Astrocyte (in vitro differentiated cells and primary cell): ENCODE measurements at regions not wholly inside any gene's neighbourhood (a gene's known extent, or its start where the extent isn't known, plus 50 kb on each side); places are given as distances from the start of the nearest gene placed in this dataset.

Experiments used
- DNase-seq: peaks from one replicate; pipeline ENCODE4 v3.0.0-alpha.2; 2010; ENCODE audit warnings: low read depth
- FAIRE-seq: peaks from 2 replicates; lab custom pipeline; 2011; peaks lifted over from hg19 to GRCh38; lab: Jason Lieb, UNC
- H2AFZ ChIP-seq: 2 replicates; pipeline ENCODE4 v1.6.0; 2012; ENCODE audit warnings: low read depth, low read length, inconsistent platforms
- H3K27ac ChIP-seq: 2 replicates; pipeline ENCODE4 v1.5.1; 2011; ENCODE audit warnings: low read depth, low read length, inconsistent platforms
- H3K27me3 ChIP-seq: 2 replicates; pipeline ENCODE4 v1.6.0; 2011; ENCODE audit warnings: low read length, inconsistent platforms; ENCODE audit not compliant: insufficient read depth
- H3K36me3 ChIP-seq: 2 replicates; pipeline ENCODE4 v1.5.1; 2011; ENCODE audit warnings: low read length, inconsistent platforms; ENCODE audit not compliant: insufficient read depth
- H3K4me1 ChIP-seq: 2 replicates; pipeline ENCODE4 v1.5.1; 2011; ENCODE audit warnings: low read length, inconsistent platforms; ENCODE audit not compliant: insufficient read depth
- H3K4me2 ChIP-seq: 2 replicates; pipeline ENCODE4 v1.6.0; 2012; ENCODE audit warnings: low read length, inconsistent platforms
- H3K4me3 ChIP-seq: 2 replicates; pipeline ENCODE4 v1.5.1; 2011; ENCODE audit warnings: low read depth, mild to moderate bottlenecking, low read length, inconsistent platforms; ENCODE audit not compliant: insufficient read depth
- H3K79me2 ChIP-seq: 2 replicates; pipeline ENCODE4 v1.6.0; 2012; ENCODE audit warnings: mild to moderate bottlenecking, low read length, inconsistent platforms; ENCODE audit not compliant: insufficient read depth
- H3K9ac ChIP-seq: 2 replicates; pipeline ENCODE4 v1.6.0; 2012; ENCODE audit warnings: mild to moderate bottlenecking, low read length, inconsistent platforms
- H3K9me3 ChIP-seq: 2 replicates; pipeline ENCODE4 v1.5.1; 2012; ENCODE audit warnings: low read depth, mild to moderate bottlenecking, low read length, inconsistent platforms; ENCODE audit not compliant: insufficient read depth
- H4K20me1 ChIP-seq: 2 replicates; pipeline ENCODE4 v1.6.0; 2012; ENCODE audit warnings: low read length, inconsistent platforms; ENCODE audit not compliant: insufficient read depth
- H3K27ac Mint-ChIP-seq: one replicate; pipeline ENCODE4 v1.8.0; 2021; ENCODE audit warnings: mild to moderate bottlenecking, mixed read lengths; ENCODE audit not compliant: unreplicated experiment
- H3K27me3 Mint-ChIP-seq: one replicate; pipeline ENCODE4 v1.8.0; 2021; ENCODE audit warnings: low read depth, mixed read lengths; ENCODE audit not compliant: unreplicated experiment
- H3K36me3 Mint-ChIP-seq: one replicate; pipeline ENCODE4 v1.8.0; 2021; ENCODE audit warnings: low read depth, mixed read lengths; ENCODE audit not compliant: unreplicated experiment
- H3K4me1 Mint-ChIP-seq: one replicate; pipeline ENCODE4 v1.8.0; 2021; ENCODE audit warnings: low read depth, mixed read lengths; ENCODE audit not compliant: unreplicated experiment
- H3K4me3 Mint-ChIP-seq: one replicate; pipeline ENCODE4 v1.8.0; 2021; ENCODE audit warnings: mild to moderate bottlenecking, moderate library complexity, mixed read lengths; ENCODE audit not compliant: unreplicated experiment
- H3K9me3 Mint-ChIP-seq: one replicate; pipeline ENCODE4 v1.8.0; 2021; ENCODE audit warnings: mild to moderate bottlenecking, mixed read lengths; ENCODE audit not compliant: unreplicated experiment
- CTCF ChIP-seq: IDR thresholded peaks from 2 replicates; pipeline ENCODE4 v1.5.1; 2011; ENCODE audit warnings: low read depth, mild to moderate bottlenecking, inconsistent platforms, low read length, moderate library complexity; ENCODE audit not compliant: insufficient read depth
- EZH2 ChIP-seq: IDR thresholded peaks from 2 replicates; pipeline ENCODE4 v1.6.1; 2012; ENCODE audit warnings: mild to moderate bottlenecking, low read length, inconsistent platforms; ENCODE audit not compliant: insufficient read depth

- no peaks in the 10 kb centered on the region for H3K36me3 ChIP-seq
- peaks cover 2% of the 10 kb centered on the region for H3K36me3 Mint-ChIP-seq
- peak; percentile 82 for DNase-seq
- H3K9me3 ChIP-seq: peaks cover 16% of the 10 kb centered on the region
- no peak overlapping the region for H3K4me3 ChIP-seq
- H4K20me1 ChIP-seq: no peaks in the 10 kb centered on the region
- TF ChIP-seq EZH2: no peak
- TF ChIP-seq CTCF: no peak
- H3K9ac ChIP-seq: peak overlapping the region; percentile 30
- peaks cover 17% of the 10 kb centered on the region for H3K4me1 Mint-ChIP-seq
- no peak overlapping the region for H3K27ac Mint-ChIP-seq
- no peak overlapping the region for H2AFZ ChIP-seq
- H3K27me3 Mint-ChIP-seq: peaks cover 14% of the 10 kb centered on the region
- peaks cover 13% of the 10 kb centered on the region for H3K9me3 Mint-ChIP-seq
- H3K4me3 Mint-ChIP-seq: no peak overlapping the region
- peak; percentile 26 for FAIRE-seq
- H3K4me1 ChIP-seq: peaks cover 34% of the 10 kb centered on the region
- H3K79me2 ChIP-seq: no peaks in the 10 kb centered on the region
- peak overlapping the region; percentile 33 for H3K4me2 ChIP-seq
- peak overlapping the region; percentile 67 for H3K27ac ChIP-seq
- H3K27me3 ChIP-seq: no peaks in the 10 kb centered on the region
These were observed 230.0 kb upstream of the SULF2 start for GRCh38 chr20:48015141-48015910.

GRCh38 chr20:48012401-48012974, 227.2 kb upstream of the SULF2 start:
- Histone ChIP-seq H2AFZ (no peak overlapping the region), H3K27ac (peak overlapping the region; percentile 10), H3K9ac (no peak overlapping the region), H3K27me3 (no peaks in the 10 kb centered on the region), H4K20me1 (no peaks in the 10 kb centered on the region), H3K36me3 (no peaks in the 10 kb centered on the region), H3K4me1 (peaks cover 16% of the 10 kb centered on the region), H3K9me3 (peaks cover 18% of the 10 kb centered on the region), H3K4me3 (no peak overlapping the region), H3K79me2 (no peaks in the 10 kb centered on the region), H3K4me2 (no peak overlapping the region)
- Mint-ChIP-seq H3K27ac (no peak overlapping the region), H3K36me3 (peaks cover 1% of the 10 kb centered on the region), H3K27me3 (peaks cover 6% of the 10 kb centered on the region), H3K4me1 (peaks cover 1% of the 10 kb centered on the region), H3K9me3 (peaks cover 6% of the 10 kb centered on the region), H3K4me3 (no peak overlapping the region)
- peak; percentile 83 for FAIRE-seq
- TF ChIP-seq CTCF: peak; percentile 45
- TF ChIP-seq EZH2: no peak
- peak; percentile 96 for DNase-seq

- no peaks in the 10 kb centered on the region for H4K20me1 ChIP-seq
- Mint-ChIP-seq H3K36me3 (no peaks in the 10 kb centered on the region), H3K27me3 (peaks cover 6% of the 10 kb centered on the region), H3K27ac (no peak overlapping the region), H3K4me3 (no peak overlapping the region), H3K4me1 (peaks cover 2% of the 10 kb centered on the region), H3K9me3 (peaks cover 6% of the 10 kb centered on the region)
- H3K36me3 ChIP-seq: no peaks in the 10 kb centered on the region
- DNase-seq (no peak), FAIRE-seq (no peak)
- no peak overlapping the region for H2AFZ ChIP-seq
- H3K4me2 ChIP-seq: no peak overlapping the region
- H3K9me3 ChIP-seq: peaks cover 18% of the 10 kb centered on the region
- H3K27me3 ChIP-seq: no peaks in the 10 kb centered on the region
- H3K9ac ChIP-seq: no peak overlapping the region
- peaks cover 8% of the 10 kb centered on the region for H3K4me1 ChIP-seq
- H3K27ac ChIP-seq: no peak overlapping the region
- no peaks in the 10 kb centered on the region for H3K79me2 ChIP-seq
- no peak for TF ChIP-seq CTCF
- TF ChIP-seq EZH2: no peak
- H3K4me3 ChIP-seq: no peak overlapping the region
These were observed 225.7 kb upstream of the SULF2 start for GRCh38 chr20:48011025-48011424.
